ENCODE measurements at regions not wholly inside any gene's neighbourhood (a gene's known extent, or its start where the extent isn't known, plus 50 kb on each side); places are given as distances from the start of the nearest gene placed in this dataset.

DNA sequence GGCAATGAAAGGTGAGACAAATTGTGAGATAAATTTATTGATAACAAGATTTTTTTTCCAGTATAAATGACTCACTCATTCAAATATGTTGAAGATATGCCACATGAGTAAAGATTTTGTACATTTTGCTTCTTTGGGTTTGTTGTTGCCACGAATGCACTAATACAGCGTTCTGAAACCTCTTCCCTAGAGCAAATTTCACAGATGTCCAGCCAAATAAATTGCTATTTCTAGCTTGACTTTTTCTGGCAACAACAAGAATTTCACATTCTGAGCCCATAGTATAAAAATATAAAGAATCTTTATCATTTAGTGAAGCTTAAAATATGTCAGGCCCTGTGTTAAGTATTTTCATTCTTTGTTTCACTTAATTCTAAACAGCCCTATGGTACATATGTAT lies 114.5 kb upstream of the COL24A1 start:
- no peak for TF ChIP-seq Cebpa-rat (IDR thresholded peaks at IDR 0.05)
- Histone ChIP-seq H3K27me3 (no peaks in the 10 kb centered on the region), H3K36me3 (no peaks in the 10 kb centered on the region), H3K27ac (no peak overlapping the region), H4K20me1 (no peaks in the 10 kb centered on the region), H3K4me1 (no peaks in the 10 kb centered on the region), H3K9me3 (replicated peaks in 1 of 11) (no peaks in the 10 kb centered on the region), H3K4me2 (no peak overlapping the region), H3K4me3 (no peak overlapping the region), H3K9ac (no peak overlapping the region)

DNA sequence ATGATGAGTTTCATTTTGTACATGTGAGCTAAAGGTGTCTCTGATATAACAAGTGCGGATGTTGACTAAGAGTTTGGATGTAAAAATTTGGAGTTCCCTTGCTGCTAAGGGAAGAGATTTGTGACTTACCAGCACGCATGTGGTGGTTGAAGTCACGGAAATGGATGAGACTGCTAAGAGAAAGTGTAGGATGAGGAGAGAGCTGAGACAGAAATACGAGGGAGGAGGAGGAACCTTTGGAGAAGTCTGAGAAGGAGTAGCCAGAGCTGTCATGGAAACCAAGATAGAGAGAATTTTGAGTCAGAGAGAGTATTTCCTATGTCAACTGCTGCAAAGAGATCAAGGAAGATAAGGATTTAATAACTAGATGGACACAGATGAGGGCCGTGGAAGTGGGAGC lies 106.5 kb upstream of the COL24A1 start:
- no peaks in the 10 kb centered on the region for H4K20me1 ChIP-seq
- no peak overlapping the region for H3K4me2 ChIP-seq
- TF ChIP-seq Cebpa-rat (IDR thresholded peaks at IDR 0.05): no peak
- H3K36me3 ChIP-seq: no peaks in the 10 kb centered on the region
- H3K4me3 ChIP-seq: no peak overlapping the region
- no peaks in the 10 kb centered on the region for H3K4me1 ChIP-seq
- H3K9ac ChIP-seq: no peak overlapping the region
- no peak overlapping the region for H3K27ac ChIP-seq
- H3K27me3 ChIP-seq: no peaks in the 10 kb centered on the region
- no peaks in the 10 kb centered on the region for H3K9me3 ChIP-seq (replicated peaks in 1 of 11)

DNA sequence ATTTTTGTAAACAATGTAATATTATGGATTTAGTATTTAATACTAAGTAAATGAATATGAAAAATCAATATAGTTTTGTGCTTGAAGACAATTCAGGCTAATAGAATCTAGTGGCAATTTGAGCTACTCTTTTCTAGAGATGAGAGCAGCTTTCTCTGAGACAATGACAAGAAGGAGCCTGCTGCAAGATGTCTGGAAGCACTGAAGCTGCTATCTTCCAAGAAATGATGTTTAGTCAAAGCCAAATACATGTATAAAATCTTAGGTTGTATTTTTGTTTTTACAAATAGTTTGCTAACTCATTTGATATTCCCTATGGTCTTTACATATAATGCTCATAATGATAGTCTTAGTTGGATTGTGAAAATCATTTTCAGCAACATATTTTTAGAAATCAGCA lies 103.9 kb upstream of the COL24A1 start:
- Histone ChIP-seq H3K9me3 (replicated peaks in 1 of 11) (no peaks in the 10 kb centered on the region), H3K27ac (no peak overlapping the region), H3K4me2 (no peak overlapping the region), H3K36me3 (no peaks in the 10 kb centered on the region), H3K4me1 (no peaks in the 10 kb centered on the region), H3K27me3 (no peaks in the 10 kb centered on the region), H3K9ac (no peak overlapping the region), H4K20me1 (no peaks in the 10 kb centered on the region), H3K4me3 (no peak overlapping the region)
- TF ChIP-seq Cebpa-rat (IDR thresholded peaks at IDR 0.05): no peak

DNA sequence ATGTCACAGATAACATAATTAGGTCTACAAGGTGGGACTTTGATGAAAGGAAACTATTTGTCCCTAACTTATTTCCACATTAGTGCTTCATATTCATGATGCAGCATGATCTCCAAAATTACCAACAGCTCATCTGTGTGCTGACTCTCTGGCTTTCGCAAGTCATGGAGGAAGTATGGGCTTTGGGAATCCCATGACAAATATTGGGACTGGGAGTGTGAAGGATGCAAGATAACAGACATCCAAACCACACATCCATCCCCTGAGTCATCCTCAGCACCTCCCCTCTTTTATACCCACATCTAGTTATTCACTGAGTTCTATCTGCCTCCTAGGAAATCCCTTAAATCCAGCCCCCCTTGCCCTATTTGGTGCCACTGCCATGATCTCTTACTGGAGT lies 102.8 kb upstream of the COL24A1 start:
- H3K9me3 ChIP-seq (replicated peaks in 1 of 11): no peaks in the 10 kb centered on the region
- H3K4me1 ChIP-seq: no peaks in the 10 kb centered on the region
- H3K4me3 ChIP-seq: no peak overlapping the region
- no peaks in the 10 kb centered on the region for H3K36me3 ChIP-seq
- no peak overlapping the region for H3K9ac ChIP-seq
- H4K20me1 ChIP-seq: no peaks in the 10 kb centered on the region
- no peak overlapping the region for H3K4me2 ChIP-seq
- no peak for TF ChIP-seq Cebpa-rat (IDR thresholded peaks at IDR 0.05)
- no peak overlapping the region for H3K27ac ChIP-seq
- H3K27me3 ChIP-seq: no peaks in the 10 kb centered on the region

DNA sequence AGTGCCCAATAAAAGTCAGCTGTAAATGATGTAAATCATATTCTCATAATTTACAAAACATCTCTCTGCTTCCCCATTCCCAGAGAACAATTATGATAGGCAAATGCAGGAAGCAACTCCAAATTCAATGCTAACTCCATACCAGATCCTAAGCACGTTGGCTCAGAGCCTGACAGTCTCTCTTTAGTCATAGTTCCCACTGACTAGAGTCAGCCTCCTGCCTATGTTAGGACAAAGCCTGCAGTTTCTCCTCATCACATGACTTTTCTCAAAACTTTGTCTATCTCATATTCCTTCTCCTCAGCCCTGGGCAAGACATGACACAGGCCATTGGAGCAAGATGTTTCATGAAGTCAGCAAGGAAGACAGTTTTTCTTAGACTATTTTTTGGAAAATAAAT lies 101.5 kb upstream of the COL24A1 start:
- no peak overlapping the region for H3K4me3 ChIP-seq
- no peaks in the 10 kb centered on the region for H3K4me1 ChIP-seq
- no peak overlapping the region for H3K4me2 ChIP-seq
- no peaks in the 10 kb centered on the region for H4K20me1 ChIP-seq
- no peaks in the 10 kb centered on the region for H3K9me3 ChIP-seq (replicated peaks in 1 of 11)
- H3K36me3 ChIP-seq: no peaks in the 10 kb centered on the region
- no peak overlapping the region for H3K27ac ChIP-seq
- TF ChIP-seq Cebpa-rat (IDR thresholded peaks at IDR 0.05): no peak
- no peaks in the 10 kb centered on the region for H3K27me3 ChIP-seq
- no peak overlapping the region for H3K9ac ChIP-seq

DNA sequence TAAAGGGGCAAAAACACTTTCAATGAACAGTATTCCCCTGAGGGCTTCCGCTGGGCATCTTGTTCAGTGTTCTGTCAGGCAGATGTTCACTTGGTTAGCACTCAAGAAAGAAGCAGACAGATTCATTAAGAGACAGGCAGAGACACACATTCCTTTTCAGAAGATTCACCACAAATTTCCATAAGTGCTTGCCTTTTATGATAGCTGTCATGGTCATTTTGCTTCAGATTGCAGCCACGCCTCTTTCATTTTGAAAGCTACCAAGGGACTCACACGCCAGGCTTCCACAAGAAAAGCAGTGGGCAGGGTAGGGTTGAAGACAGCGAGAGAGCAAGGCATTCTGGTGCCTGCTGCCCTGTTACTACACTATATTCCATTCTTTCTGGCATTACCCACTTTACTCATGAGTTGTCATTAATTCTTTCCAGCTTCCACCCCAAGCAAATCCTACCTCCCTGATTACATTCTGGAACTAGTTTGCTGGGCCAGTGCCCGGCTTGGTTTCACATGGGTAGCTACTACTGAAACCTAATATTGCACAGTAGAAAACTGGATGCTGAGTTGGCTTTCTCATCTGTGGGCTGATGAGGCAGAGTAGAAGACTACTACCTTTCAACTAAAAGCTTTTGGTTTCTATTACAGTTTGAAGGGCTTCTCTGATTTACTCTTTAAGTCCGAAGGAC lies 91.2 kb upstream of the COL24A1 start:
- Histone ChIP-seq H3K27me3 (no peaks in the 10 kb centered on the region), H3K4me2 (no peak overlapping the region), H4K20me1 (no peaks in the 10 kb centered on the region), H3K36me3 (no peaks in the 10 kb centered on the region), H3K9me3 (replicated peaks in 1 of 11) (no peaks in the 10 kb centered on the region), H3K4me3 (no peak overlapping the region), H3K27ac (no peak overlapping the region), H3K9ac (no peak overlapping the region), H3K4me1 (no peaks in the 10 kb centered on the region)
- no peak for TF ChIP-seq Cebpa-rat (IDR thresholded peaks at IDR 0.05)

DNA sequence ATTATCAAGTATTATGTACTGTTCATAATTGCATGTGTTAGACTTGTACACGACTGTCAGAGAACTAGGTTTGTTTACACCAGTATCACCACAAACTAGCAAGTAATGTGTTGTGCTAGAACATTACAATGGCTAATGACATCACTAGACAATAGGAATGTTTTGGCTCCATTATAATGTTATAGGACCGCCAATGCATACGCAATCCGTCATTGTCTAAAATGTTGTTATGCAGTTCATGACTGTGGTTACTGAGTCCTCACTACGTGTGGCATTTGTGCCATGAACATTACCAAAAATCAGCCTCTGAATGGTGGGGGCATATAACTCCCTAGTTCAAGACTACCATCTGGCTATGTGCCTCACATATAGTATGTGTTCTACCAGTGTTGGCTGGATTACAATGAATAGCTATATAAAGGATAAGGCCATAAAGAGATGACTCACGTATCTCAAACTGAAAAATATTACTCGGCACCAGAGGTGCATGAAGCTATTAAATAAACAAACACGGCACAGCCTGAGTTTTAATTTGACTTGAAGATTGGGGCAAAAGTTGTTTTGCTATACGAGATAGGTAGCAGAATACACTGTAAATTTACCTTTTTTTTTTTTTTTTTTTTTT lies 89.1 kb upstream of the COL24A1 start:
- Histone ChIP-seq H3K4me1 (no peaks in the 10 kb centered on the region), H4K20me1 (no peaks in the 10 kb centered on the region), H3K9ac (no peak overlapping the region), H3K9me3 (replicated peaks in 1 of 11) (no peaks in the 10 kb centered on the region), H3K4me2 (no peak overlapping the region), H3K4me3 (no peak overlapping the region), H3K27me3 (no peaks in the 10 kb centered on the region), H3K27ac (no peak overlapping the region), H3K36me3 (no peaks in the 10 kb centered on the region)
- TF ChIP-seq Cebpa-rat (IDR thresholded peaks at IDR 0.05): no peak

DNA sequence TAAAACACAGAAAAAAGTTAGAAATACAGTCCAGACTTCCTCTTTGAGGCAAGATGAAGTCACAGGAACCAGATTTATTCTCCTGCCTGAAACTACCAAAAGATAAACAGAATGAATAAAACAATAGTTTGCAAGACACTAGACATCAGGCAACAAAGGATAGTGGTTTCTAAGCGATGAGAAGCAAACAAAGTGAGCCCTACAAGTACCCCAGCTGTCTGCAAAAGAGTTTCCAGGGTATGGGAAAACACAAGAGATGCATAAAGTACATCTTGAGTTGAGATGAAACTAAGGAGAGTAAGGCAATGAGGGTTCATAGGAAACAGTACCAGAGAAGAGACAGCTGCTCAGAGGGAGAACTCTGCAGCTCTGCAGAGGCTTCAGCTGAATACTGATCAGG lies 83.3 kb upstream of the COL24A1 start:
- Histone ChIP-seq H3K4me3 (no peak overlapping the region), H4K20me1 (no peaks in the 10 kb centered on the region), H3K4me2 (no peak overlapping the region), H3K4me1 (no peaks in the 10 kb centered on the region), H3K27me3 (no peaks in the 10 kb centered on the region), H3K9me3 (replicated peaks in 1 of 11) (peaks cover 0 to 11% (median 3%) of the 10 kb centered on the region in 11 experiments; a peak in 4 of 22 replicates), H3K9ac (no peak overlapping the region), H3K36me3 (no peaks in the 10 kb centered on the region), H3K27ac (no peak overlapping the region)
- TF ChIP-seq Cebpa-rat (IDR thresholded peaks at IDR 0.05): no peak

DNA sequence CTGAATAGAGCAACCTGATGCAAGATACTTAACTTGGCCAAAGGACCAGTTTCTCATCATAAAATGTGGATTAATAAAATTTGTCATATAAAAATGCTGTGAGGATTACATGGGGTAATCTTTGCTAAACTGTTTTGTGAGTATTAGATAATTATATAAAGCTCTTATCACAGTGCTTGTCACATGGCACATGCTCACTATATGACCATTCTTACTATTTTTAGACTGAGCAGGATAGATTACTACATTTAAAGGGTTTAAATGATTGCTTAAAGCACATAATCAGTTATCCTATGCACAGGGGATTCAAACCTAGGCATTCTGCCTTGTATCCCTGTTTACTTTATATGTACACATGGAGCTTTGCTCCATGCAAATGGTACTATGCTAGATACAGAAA lies 82.9 kb upstream of the COL24A1 start:
- H3K4me2 ChIP-seq: no peak overlapping the region
- no peak overlapping the region for H3K9ac ChIP-seq
- H3K9me3 ChIP-seq (replicated peaks in 1 of 11): peaks cover 0 to 11% (median 3%) of the 10 kb centered on the region in 11 experiments; a peak in 4 of 22 replicates
- TF ChIP-seq Cebpa-rat (IDR thresholded peaks at IDR 0.05): no peak
- no peaks in the 10 kb centered on the region for H3K27me3 ChIP-seq
- no peak overlapping the region for H3K27ac ChIP-seq
- no peaks in the 10 kb centered on the region for H4K20me1 ChIP-seq
- no peaks in the 10 kb centered on the region for H3K36me3 ChIP-seq
- H3K4me1 ChIP-seq: no peaks in the 10 kb centered on the region
- no peak overlapping the region for H3K4me3 ChIP-seq

DNA sequence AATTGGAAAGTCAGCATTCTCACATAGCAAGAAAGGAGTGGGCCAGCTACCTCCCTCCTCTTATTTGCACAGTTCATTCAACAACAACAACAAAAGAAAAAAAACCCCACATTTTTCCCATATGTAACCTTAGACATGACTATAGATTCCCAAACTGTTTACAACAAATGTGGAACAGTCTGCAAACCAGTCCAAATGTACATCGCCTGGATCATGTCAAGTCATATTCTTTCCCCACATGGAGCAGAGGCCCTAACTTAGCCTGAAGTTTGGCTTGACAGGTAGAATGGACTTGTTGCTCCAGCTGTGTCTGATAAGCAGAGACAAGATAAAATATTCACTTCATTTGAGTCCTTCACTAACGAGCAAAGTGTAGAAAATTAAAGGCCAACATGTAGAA lies 81.7 kb upstream of the COL24A1 start:
- Histone ChIP-seq H4K20me1 (no peaks in the 10 kb centered on the region), H3K36me3 (no peaks in the 10 kb centered on the region), H3K4me3 (no peak overlapping the region), H3K4me2 (no peak overlapping the region), H3K4me1 (peaks cover 0 to 10% (median 6%) of the 10 kb centered on the region in 10 experiments; a peak in 15 of 20 replicates), H3K27ac (no peak overlapping the region), H3K9ac (no peak overlapping the region), H3K27me3 (no peaks in the 10 kb centered on the region), H3K9me3 (replicated peaks in 1 of 11) (peaks cover 0 to 11% (median 3%) of the 10 kb centered on the region in 11 experiments; a peak in 4 of 22 replicates)
- TF ChIP-seq Cebpa-rat (IDR thresholded peaks at IDR 0.05): no peak

All from BLaER1 treated with 17β-estradiol and CSF1 and Interleukin-3, amounts not matched to agents 10 nM and 100 nM (cell line).